NCI-H2107 treated with DMSO at 0.1 percent for 48 hours (cell line): ENCODE measurements at regions not wholly inside any gene's neighbourhood (a gene's known extent, or its start where the extent isn't known, plus 50 kb on each side); places are given as distances from the start of the nearest gene placed in this dataset.

Source experiments
- DNase-seq: peaks from one replicate; lab custom pipeline; 2025; ENCODE audit not compliant: unreplicated experiment; lab: John Stamatoyannopoulos, UW

DNA sequence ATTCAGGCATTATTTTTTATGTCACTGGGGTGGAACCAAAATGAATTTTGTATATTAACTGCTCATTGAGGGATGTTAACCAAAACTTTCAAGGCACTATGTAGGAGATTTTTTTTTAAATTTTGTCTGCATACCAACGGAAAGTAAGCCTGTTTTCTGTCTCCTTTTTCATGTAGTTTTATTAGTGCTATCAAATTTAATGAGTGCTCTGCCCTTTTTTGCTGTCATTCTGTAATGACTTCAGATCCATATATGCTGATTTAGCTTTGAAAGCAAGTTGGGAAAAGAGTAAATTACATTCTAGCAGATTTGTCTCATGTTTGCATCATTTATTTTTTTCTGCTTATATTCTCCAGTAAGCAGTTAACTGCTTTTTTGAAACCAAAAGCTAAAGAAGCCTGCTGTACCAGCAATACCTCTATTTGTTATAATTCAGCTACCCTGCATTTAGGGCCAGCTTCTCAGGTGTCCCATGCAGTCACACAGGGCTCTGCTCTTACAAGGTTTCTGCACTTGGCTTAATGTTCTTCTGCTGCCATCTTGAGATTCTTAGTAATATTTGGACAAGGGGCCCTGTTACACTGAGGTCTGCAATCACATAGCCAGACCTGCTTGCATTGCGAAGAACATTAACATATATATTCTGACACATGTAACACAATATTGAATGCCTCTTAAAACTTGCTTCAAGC is 429.0 kb downstream of the UTRN start:
- DNase-seq, result no peak

DNA sequence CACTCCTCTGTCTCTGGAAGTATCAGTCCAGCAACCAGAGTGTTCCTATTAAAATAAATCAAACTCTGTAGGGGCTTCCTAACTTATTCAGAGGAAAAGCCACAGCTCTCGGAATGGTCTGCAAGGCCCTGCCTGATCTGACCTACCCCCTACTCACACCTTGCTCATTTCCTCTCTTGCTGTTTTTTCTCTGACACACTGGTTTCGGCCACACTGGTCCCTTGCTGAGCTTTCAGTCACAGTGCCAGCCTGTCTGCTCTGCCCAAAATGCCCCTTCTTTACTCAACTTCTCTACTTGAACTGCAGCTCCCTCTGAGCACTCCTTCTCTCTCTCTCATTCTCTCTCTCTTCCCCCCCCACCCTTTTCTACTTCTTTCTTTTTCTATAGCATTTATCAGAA is 430.2 kb downstream of the UTRN start:
- DNase-seq, result no peak

DNA sequence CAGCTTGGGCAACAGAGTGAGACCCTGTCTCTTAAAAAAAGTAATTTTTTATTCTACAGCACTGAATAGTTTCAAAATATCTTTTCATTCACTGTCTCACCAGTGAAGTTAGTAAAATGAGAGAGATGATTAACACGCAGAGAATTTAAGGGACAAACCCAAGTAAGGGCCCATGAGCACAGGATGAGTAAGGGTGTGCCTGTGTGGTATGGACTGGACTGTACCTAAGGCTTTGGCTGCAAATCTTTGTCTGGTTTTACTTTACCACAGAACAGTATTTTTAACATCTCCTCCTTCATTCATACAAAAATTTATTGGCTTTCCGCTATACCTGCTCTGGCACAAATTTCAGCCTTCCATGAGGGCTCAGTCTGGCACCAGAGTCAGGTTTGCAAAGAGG is 433.3 kb downstream of the UTRN start:
- DNase-seq, result no peak

DNA sequence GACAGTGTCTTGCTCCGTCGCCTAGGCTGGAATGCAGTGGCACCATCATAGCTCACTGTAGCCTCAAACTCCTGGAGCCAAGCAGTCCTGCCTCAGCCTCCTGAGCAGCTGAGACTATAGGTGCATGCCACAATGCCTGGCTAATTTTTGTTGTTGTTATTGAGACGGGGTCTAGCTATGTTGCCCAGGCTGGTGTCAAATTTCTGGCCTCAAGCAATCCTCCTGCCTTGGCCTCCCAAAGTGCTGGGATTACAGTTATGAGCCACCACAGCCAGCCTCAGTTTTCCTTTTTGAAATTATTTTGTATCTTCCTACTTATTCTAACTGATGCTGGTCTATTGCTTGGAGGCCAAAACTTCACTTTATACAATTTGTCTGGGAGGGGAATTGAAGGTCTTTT is 436.1 kb downstream of the UTRN start:
- DNase-seq, result no peak

DNA sequence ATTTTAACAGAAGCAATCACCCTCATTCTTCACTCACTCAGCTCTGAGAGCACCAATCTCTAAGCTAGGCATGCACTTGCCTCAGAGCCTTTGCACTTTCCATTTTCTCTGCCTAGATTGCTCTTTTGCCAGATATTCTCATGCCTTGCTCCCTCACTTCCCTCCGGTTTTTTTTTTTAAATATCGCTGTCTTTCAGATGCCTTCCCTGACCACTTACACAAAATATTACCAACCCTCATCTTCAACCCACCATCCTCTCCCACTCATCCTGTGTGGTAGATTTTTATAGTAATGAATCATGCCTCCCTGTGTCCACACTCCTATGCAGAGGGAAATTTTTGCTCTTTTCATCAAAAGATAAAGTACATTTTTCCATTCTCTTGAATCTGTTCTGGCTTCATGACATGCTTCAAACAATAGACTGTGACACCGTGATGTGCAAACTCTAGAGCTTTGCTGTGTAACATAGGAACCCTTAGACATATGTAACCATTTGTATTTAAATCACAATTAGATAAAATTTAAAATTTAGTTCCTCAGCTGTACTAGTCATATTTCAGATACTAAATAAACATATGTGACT is 437.1 kb downstream of the UTRN start:
- DNase-seq, result no peak

DNA sequence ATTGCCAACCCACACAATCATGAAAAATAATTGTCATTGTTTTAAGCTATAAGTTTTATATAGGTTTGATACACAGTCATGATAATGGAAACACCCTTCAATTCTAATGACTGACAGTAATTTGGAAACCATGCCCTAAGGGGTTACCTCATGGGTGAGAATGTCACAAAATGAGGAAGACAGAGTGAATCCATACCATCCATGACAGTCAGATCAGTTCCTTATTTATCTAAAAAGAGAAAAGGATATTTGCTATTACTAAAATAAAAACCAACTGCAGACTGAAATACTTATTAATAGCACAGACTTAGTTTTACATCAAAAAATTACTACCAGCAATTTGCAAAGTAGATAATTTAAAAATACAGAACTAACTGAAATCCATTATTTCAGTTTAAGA is 437.8 kb downstream of the UTRN start:
- DNase-seq, result no peak

DNA sequence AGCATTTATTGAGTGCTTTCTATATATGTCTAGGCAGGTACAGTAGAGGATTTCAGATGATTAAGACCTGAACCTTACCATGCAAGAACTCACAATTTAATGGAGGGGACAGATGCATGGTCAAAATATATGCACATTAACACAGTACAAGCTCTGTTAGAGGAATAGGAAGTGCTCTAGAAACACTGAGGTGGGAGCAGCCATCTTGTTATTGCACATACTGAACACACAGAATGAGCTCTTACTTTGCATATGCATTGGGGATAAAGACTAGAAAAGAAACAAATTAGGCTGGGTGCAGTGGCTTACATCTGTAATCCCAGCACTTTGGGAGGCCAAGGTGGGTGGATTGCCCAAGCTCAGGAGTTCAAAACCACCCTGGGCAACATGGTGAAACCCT is 438.3 kb downstream of the UTRN start:
- DNase-seq, result no peak

DNA sequence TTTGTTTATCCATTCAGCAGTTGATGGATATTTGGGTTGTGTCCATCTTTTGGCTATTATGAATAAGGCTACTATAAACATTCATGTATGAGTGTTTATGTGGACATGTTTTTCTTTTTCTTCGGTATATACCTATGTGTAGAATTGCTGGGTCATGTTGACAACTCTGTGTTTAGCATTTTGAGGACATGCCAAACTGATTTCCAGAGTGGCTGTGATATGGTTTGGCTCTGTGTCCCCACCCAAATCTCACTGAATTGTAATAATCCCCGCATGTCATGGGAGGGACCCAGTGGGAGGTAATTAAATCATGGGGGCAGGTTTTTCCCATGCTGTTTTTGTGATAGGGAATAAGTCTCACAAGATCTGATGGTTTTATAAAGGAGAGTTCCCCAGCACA is 439.7 kb downstream of the UTRN start:
- no peak for DNase-seq

DNA sequence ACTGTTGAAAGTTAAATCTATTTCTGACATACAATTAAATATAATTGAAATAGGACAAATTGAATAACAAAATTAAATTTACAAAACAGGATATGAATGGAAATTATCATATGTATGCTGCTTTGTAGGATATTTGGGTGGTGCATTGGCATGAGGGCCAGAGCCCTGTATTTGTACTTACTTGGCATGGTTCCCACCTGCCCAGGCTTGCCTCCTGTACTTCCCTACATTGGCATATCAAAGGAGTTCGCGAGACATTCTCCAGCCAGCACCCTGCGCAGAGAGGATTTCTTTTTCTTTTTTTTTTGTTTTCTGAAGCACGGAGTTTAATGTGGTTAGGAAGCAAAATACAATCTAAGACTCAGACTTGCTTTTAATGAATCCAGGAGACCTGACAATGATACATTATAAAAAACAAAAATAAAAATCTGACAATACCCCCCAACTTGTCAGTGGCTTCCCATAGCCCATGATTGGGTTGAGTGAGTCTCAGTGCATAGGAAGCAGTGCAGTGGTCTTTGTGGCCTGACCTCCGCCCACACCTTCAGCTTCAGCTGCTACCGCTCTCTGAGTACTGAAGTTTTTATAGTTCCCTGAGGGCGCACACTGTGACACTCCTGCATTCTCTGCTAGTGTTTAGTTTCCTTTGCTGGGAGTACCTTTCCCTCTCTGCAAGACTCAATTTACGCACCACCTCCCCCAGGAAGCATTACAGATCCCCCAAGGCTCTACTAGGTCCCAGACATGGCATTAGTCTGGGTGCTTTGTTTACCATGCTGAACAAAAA is 440.8 kb downstream of the UTRN start:
- DNase-seq, result peak; percentile 19

DNA sequence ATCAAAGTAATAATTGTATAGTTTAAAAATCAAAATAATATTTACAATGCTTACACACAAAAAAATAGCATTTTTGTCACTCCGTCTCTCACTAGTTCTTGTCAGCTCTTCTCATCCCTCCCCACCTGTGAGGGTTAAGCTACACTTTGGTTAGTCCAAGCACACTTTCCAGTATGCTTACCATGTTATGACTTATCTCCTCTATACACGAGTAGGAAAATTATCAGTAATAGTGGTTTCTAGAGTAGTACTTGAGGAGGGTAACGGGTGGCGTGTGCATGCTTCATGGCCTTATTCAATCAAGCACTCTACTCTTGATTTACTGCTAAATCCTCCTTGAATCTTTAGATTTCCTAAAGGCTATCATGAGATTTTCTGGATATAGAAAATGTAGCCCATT is 443.7 kb downstream of the UTRN start:
- peak; percentile 22 for DNase-seq

DNA sequence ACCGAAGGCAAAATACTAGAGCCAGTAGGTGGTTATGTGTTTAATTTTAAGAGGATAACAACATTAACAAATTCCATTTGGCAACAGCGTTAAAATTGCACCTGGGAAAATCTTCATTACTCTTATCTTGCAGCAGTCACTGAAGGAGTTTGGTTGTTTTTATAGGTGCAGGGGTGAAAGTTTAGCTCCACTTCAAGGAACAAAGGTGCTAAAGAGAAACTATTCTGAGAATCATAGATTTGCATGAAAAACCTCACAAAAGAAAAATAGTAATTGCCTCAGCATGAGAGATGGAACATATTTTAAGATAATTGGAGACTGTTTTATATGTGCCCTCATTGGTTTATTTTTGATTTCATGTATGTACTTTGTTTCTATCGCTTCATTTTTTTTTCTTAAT is 444.4 kb downstream of the UTRN start:
- DNase-seq, result peak; percentile 29

DNA sequence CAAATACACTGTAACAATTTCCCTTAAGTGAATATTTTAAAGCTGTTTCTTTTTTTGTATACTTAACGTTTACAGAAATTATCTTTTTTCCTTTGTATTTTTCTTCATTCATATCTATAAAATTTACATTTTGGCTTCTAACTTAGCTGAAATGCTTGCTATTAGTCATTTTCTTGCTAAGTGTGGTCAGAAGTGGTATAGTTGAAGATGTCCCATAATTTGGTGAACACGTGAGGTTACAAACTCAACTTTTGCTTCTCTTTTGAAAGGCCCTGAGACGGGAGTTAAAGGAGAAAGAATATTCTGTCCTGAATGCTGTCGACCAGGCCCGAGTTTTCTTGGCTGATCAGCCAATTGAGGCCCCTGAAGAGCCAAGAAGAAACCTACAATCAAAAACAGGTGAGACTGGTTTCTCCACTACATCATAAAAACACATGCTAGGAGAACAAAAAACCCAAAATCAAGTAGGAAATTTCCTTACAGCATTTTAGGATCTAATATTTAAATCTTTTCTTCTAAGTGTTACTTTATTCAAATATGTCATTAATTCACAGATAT is 445.0 kb downstream of the UTRN start:
- no peak for DNase-seq

DNA sequence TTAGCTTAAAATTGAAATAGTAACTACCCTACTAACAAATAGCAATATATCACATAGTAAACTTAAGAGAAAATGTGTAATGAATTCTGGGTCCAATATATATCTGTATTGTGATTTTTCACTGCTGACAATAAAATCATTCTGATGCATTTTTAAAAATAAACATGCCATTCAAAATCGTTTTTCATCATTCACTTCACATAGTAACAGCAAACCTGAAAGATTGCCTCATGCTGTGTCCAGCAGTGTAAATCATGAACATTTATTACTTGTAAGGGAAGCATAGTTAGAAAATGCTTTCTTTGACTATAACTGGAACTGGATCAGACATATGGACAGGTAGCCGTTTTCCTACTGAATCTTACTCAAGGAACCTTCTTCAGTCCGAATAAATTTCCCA is 446.1 kb downstream of the UTRN start:
- no peak for DNase-seq

DNA sequence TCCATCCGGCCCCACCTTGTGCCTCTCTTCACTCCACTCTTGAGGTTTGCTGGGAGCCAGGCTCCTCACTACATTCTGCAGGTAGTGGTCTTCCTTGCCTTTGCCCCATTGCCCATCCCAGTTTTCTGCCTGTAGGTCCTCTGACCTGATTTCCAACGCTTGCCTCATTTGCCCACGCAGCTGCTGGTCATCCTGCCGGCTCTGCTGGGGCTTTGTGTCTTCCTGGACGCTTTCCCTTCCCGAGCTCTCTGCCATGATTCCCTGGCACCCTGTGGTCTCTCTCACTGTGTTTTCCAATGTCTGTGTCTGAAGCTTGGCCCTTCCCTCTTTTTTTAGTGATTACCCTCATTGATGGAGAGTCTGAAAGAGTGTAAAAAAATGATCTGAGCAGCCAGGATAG is 451.6 kb downstream of the UTRN start:
- DNase-seq, result no peak

DNA sequence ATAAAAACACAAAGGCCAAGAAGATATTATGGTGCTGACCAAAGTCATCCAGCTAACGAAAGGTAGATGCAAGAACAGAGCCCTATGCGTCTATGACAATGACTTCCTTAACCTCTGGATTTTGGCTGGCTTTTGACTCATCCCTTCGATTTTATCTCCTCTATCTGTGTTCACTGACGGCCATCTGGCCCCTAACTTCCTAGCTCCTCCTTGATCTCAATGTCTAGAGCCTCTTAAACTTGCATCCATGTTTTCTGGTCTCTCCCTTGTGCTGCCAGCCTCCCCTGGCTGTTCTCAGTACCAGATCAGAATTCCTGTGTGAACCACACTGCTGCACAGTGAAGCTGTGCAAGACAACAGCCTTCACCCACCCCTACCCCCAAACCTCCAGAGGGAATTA is 452.9 kb downstream of the UTRN start:
- no peak for DNase-seq

DNA sequence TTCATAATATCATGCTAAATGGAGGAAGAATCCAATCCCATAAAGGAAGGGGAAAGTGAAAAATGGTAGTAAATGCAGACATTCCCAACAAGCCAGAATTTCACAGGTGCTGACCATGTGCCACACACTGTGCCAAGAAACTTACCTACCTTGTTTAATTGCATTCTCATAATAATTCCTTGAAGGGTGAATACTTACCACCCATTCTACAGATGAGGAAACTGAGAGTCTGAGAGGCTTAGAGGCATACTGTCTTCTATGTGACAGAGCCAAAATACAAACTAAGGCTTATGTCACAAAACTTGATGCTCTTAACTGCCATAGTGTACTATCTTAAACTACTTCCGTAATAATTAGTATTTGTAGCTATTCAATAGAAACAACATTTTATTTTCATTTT is 454.7 kb downstream of the UTRN start:
- no peak for DNase-seq

DNA sequence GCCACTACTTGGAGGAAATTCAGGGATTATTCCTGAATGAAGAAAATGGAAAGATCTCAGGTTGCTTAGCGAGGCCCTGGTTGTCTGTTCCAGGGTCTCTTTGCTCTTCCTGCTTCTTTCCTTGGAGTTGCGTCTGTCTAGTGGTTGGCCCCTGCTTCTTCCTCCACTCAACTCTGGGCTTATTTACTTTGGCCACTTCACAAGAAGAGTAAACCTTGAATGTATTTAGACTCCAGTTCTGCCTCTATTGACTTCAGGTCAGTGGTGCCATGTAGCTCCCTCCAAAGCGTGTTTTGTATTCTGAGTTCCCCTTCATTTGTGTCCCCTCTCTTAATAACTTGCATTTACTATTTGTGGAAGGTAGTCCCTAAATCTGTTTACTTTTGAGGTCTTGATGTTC is 456.5 kb downstream of the UTRN start:
- DNase-seq, result no peak

DNA sequence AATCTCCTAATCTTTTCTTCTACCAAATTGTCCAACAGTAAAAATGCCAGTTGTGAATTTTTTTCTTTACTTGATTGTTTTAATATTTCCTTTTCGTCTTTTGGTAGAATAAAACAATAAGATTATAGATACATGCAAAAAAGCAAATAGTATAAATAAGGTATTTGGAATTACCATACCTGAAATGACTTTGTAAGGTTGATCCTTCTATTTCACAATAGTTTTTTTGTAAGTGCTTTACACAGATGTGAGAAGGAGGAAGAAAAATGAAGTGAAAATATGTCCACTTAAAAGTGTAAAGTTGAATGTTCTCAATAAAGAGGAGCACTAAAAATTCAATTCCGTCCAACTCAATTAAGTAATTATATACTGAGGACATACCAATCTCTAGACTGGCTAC is 457.6 kb downstream of the UTRN start:
- DNase-seq, result no peak

DNA sequence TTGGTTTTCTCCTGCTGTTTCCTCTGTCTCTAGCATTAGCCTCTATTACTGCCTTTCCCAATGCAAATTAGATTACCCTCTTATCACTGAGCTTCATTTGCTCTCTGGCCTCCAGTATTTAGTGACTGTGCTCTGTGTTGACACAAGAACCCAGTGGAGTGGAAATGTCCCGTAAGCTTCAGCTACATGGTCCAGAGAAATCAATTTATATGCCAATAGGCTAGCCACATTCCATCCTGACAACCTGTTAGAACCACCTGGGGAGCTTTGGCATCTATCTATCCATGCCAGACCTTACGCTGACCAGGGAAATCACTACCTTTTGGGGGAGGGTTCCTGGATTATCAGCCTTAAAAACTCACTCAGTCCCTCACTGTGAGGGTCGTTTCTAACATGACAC is 459.6 kb downstream of the UTRN start:
- DNase-seq, result peak; percentile 75

DNA sequence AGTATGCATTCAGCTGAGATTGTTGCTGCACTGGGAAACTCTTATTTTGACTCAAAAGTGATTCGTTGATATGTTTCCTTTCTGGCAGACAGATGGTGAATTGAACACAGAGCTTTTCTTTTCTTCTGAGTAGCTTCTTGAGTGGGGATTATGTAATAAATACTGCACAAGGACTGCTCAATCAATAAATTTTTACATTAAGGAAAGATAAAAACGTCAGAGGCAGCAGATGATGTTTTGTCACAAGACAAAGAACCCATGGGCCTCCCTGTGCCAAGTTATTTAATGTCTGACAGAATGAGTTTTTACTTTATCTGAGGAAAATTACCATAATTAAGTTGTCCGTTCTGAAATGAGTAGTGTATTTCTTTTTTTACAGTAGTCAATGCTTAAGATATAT is 460.3 kb downstream of the UTRN start:
- DNase-seq, result peak; percentile 84

DNA sequence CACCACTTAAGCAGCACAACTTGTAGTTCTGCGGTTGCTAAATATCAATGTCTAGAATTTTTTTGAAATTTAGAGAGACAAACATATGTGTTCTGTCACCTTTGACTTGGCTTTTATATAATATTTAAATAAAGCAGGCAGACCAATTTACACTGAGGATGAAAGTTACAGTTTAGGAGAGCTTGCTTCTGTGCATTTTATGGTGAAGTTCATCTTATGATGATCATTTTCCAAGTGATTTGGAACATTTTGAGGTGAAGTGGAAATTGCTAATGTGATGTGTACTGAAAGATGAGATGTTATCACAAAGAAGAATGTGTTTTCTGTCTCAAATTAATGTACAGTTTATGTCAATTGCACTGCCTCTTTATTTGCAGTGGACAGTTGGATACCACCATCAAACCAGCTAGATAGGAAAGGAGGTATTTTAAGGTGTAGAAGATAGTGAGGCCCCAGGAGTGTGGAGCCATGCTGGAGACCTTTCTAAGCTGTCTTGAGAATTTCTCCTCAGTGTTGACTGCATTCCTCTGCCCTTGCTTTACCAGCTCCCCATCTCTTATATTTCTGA is 461.9 kb downstream of the UTRN start:
- DNase-seq, result no peak

DNA sequence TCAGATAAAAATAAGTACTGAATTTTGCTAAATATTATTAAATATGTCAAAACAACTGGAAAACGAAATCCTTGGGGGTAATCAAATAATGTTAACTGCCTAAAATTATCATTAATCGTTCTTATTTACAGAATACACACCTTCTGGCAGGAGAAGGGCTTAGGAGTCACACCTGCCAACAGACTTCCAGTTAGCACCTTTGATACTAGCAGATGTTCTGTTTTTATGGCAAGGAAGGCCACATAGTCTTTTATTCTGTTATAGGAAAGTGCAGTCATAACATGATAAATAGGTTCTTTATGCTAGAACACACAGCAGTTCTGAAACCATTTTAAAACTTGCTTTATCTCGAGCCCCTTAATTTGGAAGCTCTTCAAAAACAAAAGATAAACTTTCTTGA is 464.1 kb downstream of the UTRN start:
- peak; percentile 88 for DNase-seq
